Spleen (tissue), 7 donors: ENCODE measurements at regions not wholly inside any gene's neighbourhood (a gene's known extent, or its start where the extent isn't known, plus 50 kb on each side); places are given as distances from the start of the nearest gene placed in this dataset.

Experiments used
- POLR2AphosphoS5 ChIP-seq, 3 donors: sonication (generic); formaldehyde crosslinking; IDR thresholded peaks; one replicate each; pipeline ENCODE4 v1.5.1; 2017; ENCODE audit warnings: antibody characterized with exemption in 3 of 3
- TF ChIP-seq, protein P1 (sequence below), 11 experiments: fragments of 200-600 bp in 7 of 11; fragments of 450-650 bp in 4 of 11; sonication (generic) in 4 of 11; IDR thresholded peaks in 8 of 11; conservative IDR thresholded peaks in 3 of 11; 1 replicate in 7 of 11; 2 replicates in 4 of 11; pipeline versions ENCODE4 v1.4.0 to v1.8.0; 2016 to 2021; ENCODE audit warnings: antibody characterized with exemption in 11 of 11, inconsistent platforms in 4 of 11, mild to moderate bottlenecking in 1 of 11
- donor health status: DM: no; HTN: no; CAD: no; lungs with moderate emphysema.
- donor health status: DM: no; HTN: no; CAD: no.
- donor health status: DM: no; HTN: no; CAD: no.

DNA sequence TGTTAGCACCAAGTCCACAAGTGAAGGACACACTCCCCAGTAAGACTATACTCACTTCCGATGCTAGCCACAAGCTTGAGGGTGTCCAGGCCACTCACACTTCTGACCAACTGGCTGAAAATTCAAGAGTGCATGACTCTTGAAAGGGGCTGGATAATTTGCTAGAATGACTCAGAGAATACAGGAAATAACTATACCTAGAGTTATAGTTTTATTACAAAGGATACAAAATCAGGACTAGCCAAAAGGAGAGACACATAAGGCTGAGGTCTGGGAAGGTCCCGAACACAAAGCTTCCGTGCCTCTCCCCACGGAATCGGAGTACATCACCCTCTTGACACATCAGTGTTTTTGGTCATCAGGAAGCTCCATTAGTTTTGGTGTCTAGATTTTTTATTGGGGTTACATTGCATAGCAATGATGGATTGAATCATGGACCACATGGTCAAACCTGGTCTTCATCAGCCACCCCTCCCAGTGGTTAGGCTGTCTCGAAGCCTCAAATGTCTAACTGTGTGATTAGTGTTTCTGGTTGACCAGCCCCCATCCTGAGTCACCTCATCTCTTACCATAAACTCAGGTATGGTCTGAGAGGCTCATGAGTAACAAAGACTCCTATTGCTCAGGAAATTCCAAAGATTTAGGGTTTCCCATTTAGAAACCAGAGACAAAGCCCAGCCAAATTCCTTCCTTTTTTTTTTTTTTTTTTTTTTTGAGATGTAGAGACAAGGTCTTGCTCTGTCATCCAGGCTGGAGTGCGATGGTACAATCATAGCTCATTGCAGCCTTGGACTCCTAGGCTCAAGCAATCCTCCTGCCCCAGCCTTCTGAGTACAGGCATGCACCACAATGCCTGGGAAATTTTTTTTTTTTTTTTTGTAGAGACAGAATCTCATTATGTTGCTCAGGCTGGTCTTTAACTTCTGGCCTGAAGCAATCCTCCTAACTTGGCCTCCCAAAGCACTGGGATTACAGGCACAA is 472.0 kb upstream of the TBX3 start:
- TF ChIP-seq, protein P1, sequence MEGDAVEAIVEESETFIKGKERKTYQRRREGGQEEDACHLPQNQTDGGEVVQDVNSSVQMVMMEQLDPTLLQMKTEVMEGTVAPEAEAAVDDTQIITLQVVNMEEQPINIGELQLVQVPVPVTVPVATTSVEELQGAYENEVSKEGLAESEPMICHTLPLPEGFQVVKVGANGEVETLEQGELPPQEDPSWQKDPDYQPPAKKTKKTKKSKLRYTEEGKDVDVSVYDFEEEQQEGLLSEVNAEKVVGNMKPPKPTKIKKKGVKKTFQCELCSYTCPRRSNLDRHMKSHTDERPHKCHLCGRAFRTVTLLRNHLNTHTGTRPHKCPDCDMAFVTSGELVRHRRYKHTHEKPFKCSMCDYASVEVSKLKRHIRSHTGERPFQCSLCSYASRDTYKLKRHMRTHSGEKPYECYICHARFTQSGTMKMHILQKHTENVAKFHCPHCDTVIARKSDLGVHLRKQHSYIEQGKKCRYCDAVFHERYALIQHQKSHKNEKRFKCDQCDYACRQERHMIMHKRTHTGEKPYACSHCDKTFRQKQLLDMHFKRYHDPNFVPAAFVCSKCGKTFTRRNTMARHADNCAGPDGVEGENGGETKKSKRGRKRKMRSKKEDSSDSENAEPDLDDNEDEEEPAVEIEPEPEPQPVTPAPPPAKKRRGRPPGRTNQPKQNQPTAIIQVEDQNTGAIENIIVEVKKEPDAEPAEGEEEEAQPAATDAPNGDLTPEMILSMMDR (IDR thresholded peaks at IDR 0.05 in 8 of 11, conservative IDR thresholded peaks at IDR 0.05 in 3 of 11): no peak
- TF ChIP-seq POLR2AphosphoS5 (IDR thresholded peaks at IDR 0.05): no peak
